Prostate gland (tissue), 2 donors: ENCODE measurements at regions not wholly inside any gene's neighbourhood (a gene's known extent, or its start where the extent isn't known, plus 50 kb on each side); places are given as distances from the start of the nearest gene placed in this dataset.
"Not testable (repeated sequence)": the region's sequence is repeated elsewhere in the genome, so short reads cannot be mapped to it uniquely, and the experiment has no call there.

ENCODE experiments used
- POLR2A ChIP-seq: fragments of 450-650 bp; IDR thresholded peaks from one replicate; pipeline ENCODE4 v1.6.1; 2016; ENCODE audit warnings: antibody characterized with exemption, mild to moderate bottlenecking
- TF ChIP-seq, protein P1 (sequence below), 4 experiments: fragments of 200-600 bp in 2 of 4; fragments of 450-650 bp in 2 of 4; sonication (generic) in 2 of 4; IDR thresholded peaks; 1 replicate in 3 of 4; 2 replicates in 1 of 4; pipeline ENCODE4 v1.5.1; 2016 to 2019; ENCODE audit warnings: antibody characterized with exemption in 4 of 4, mild to moderate bottlenecking in 2 of 4, moderate library complexity in 2 of 4

DNA sequence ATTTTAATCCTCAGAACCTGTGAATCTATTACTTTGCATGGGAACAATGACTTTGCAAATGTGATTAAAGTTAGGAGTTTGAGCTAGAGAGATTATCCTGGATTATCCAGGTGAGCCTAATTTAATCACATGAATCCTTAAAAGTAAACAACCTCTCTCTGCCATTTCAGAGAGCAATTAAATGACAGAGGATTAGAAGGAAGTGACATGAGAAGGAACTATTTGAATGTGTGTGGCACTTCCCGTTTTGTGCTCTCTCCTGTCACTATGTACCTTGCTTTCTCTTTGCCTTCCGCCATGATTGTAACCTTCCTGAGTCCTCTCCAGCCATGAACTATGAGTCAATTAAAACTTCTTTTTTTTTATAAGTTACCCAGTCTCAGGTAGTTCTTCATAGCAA lies 559.2 kb downstream of the PRIM2 start:
- TF ChIP-seq, protein P1, sequence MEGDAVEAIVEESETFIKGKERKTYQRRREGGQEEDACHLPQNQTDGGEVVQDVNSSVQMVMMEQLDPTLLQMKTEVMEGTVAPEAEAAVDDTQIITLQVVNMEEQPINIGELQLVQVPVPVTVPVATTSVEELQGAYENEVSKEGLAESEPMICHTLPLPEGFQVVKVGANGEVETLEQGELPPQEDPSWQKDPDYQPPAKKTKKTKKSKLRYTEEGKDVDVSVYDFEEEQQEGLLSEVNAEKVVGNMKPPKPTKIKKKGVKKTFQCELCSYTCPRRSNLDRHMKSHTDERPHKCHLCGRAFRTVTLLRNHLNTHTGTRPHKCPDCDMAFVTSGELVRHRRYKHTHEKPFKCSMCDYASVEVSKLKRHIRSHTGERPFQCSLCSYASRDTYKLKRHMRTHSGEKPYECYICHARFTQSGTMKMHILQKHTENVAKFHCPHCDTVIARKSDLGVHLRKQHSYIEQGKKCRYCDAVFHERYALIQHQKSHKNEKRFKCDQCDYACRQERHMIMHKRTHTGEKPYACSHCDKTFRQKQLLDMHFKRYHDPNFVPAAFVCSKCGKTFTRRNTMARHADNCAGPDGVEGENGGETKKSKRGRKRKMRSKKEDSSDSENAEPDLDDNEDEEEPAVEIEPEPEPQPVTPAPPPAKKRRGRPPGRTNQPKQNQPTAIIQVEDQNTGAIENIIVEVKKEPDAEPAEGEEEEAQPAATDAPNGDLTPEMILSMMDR (IDR thresholded peaks at IDR 0.05) = not testable (repeated sequence)
- not testable (repeated sequence) for TF ChIP-seq POLR2A
